ENCODE measurements at regions not wholly inside any gene's neighbourhood (a gene's known extent, or its start where the extent isn't known, plus 50 kb on each side); places are given as distances from the start of the nearest gene placed in this dataset.

- ATAC-seq (no peak), DNase-seq (no peak)
- intact Hi-C loops (cut with DNase I), result no loop called here
Observed at GRCh38 chr2:71906357-71906973, 241.2 kb downstream of the CYP26B1 start.

- intact Hi-C loops (cut with DNase I), result no loop called here
Observed at GRCh38 chr2:71905205-71905604, 242.5 kb downstream of the CYP26B1 start.

GRCh38 chr2:71903841-71904240 is 243.8 kb downstream of the CYP26B1 start:
- no peak for DNase-seq
- no peak for ATAC-seq
- intact Hi-C loops (cut with DNase I), result no loop called here

More at GRCh38 chr2:71905205-71905604, 242.5 kb downstream of the CYP26B1 start:
- DNase-seq (no peak), ATAC-seq (no peak)

GRCh38 chr2:71901466-71901865 is 246.2 kb downstream of the CYP26B1 start:
- ATAC-seq (no peak), DNase-seq (no peak)
- intact Hi-C loops (cut with DNase I), result no loop called here

GRCh38 chr2:71898851-71899681 is 248.6 kb downstream of the CYP26B1 start:
- DNase-seq, result no peak
- intact Hi-C loops (cut with DNase I), result no loop called here
- ATAC-seq, result no peak

GRCh38 chr2:71898375-71898774 is 249.3 kb downstream of the CYP26B1 start:
- intact Hi-C loops (cut with DNase I), result no loop called here
- no peak for DNase-seq
- ATAC-seq, result no peak

GRCh38 chr2:71897836-71898235 is 249.8 kb downstream of the CYP26B1 start:
- intact Hi-C loops (cut with DNase I), result no loop called here
- no peak for ATAC-seq
- DNase-seq, result no peak

GRCh38 chr2:71897137-71897480 is 250.6 kb downstream of the CYP26B1 start:
- ATAC-seq, result peak; percentile 82 to 92
- intact Hi-C loops (cut with DNase I), result no loop called here

GRCh38 chr2:71896385-71897136 is 251.1 kb downstream of the CYP26B1 start:
- no peak for ATAC-seq
- DNase-seq, result no peak
- intact Hi-C loops (cut with DNase I), result no loop called here

More at GRCh38 chr2:71897137-71897480, 250.6 kb downstream of the CYP26B1 start:
- no peak for DNase-seq

- ATAC-seq (no peak), DNase-seq (no peak)
- intact Hi-C loops (cut with DNase I), result no loop called here
Observed at GRCh38 chr2:71895320-71896161, 252.1 kb downstream of the CYP26B1 start.

- DNase-seq (no peak), ATAC-seq (no peak)
- intact Hi-C loops (cut with DNase I), result no loop called here
Observed at GRCh38 chr2:71894261-71894660, 253.4 kb downstream of the CYP26B1 start.

GRCh38 chr2:71893646-71894045 is 254.0 kb downstream of the CYP26B1 start:
- ATAC-seq, result no peak
- DNase-seq, result no peak
- intact Hi-C loops (cut with DNase I), result no loop called here

GRCh38 chr2:71892896-71893295 is 254.8 kb downstream of the CYP26B1 start:
- DNase-seq, result no peak
- ATAC-seq, result no peak
- intact Hi-C loops (cut with DNase I), result no loop called here

GRCh38 chr2:71892423-71892730 is 255.3 kb downstream of the CYP26B1 start:
- ATAC-seq (no peak), DNase-seq (no peak)
- intact Hi-C loops (cut with DNase I), result no loop called here

- DNase-seq (no peak), ATAC-seq (peak in 1 of 2 donors; percentile 28)
- intact Hi-C loops (cut with DNase I), result no loop called here
Observed at GRCh38 chr2:71891719-71892422, 255.8 kb downstream of the CYP26B1 start.

- intact Hi-C loops (cut with DNase I), result no loop called here
- DNase-seq (no peak), ATAC-seq (no peak)
Observed at GRCh38 chr2:71891155-71891554, 256.5 kb downstream of the CYP26B1 start.

GRCh38 chr2:71889759-71890684 is 257.6 kb downstream of the CYP26B1 start:
- peak; percentile 44 for DNase-seq
- intact Hi-C loops (cut with DNase I), result no loop called here
- ATAC-seq, result peak in 1 of 2 donors; percentile 87

Measured in left cardiac atrium (tissue), 4 donors.